ENCODE measurements at regions not wholly inside any gene's neighbourhood (a gene's known extent, or its start where the extent isn't known, plus 50 kb on each side); places are given as distances from the start of the nearest gene placed in this dataset.
A peak's percentile ranks its signal among the peaks of the same experiment; 100 is the strongest.

DNA sequence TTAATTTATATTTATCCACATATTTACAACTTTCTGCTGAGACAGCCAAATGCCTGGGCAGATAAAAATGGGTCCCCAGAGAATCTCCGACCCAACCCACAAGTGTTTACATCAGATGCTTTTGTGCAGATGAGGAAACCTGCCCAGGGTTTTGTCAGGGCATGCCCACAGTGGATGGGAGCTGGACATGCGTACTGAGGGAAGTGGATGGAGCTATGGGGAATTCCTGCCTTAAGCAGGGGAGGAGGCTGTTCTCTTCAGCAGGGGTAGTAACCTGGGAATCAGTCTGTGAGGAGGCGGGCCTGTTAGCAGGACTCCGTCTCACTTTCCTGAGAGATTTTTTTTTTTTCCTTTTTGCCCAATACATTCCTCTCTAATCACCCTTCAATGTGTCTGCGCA, 122.9 kb downstream of the RFC3 start:
- CTCF ChIA-PET: interaction anchor here (0.7 to 1.0 kb wide), 3 partner anchors 95 to 136 kb away, joined by 4 to 9 read pairs (median 5); no protein-coding TSS in a partner anchor
- Mint-ChIP-seq H3K4me3 (ENCODE audit: unreplicated experiment) (no peak overlapping the region), H3K27ac (ENCODE audit: low read depth, unreplicated experiment) (peak overlapping the region; percentile 90), H3K27me3 (ENCODE audit: insufficient read depth, unreplicated experiment) (no peaks in the 10 kb centered on the region), H3K4me1 (ENCODE audit: insufficient read depth, unreplicated experiment) (peaks cover 11% of the 10 kb centered on the region), H3K36me3 (ENCODE audit: insufficient read depth, unreplicated experiment) (no peaks in the 10 kb centered on the region), H3K9me3 (ENCODE audit: unreplicated experiment) (no peaks in the 10 kb centered on the region)
- no TSS peak for BruUV-seq (replicated peaks)
- intact Hi-C loops (cut with micrococcal nuclease): no loop called here
- peak; percentile 91 for DNase-seq (ENCODE audit: unreplicated experiment)
- POLR2A ChIA-PET: interaction anchor here (0.6 to 2.0 kb wide), 12 partner anchors 11 to 1900 kb away, joined by 3 to 15 read pairs (median 3); no protein-coding TSS in a partner anchor
- TF ChIP-seq, protein P1, sequence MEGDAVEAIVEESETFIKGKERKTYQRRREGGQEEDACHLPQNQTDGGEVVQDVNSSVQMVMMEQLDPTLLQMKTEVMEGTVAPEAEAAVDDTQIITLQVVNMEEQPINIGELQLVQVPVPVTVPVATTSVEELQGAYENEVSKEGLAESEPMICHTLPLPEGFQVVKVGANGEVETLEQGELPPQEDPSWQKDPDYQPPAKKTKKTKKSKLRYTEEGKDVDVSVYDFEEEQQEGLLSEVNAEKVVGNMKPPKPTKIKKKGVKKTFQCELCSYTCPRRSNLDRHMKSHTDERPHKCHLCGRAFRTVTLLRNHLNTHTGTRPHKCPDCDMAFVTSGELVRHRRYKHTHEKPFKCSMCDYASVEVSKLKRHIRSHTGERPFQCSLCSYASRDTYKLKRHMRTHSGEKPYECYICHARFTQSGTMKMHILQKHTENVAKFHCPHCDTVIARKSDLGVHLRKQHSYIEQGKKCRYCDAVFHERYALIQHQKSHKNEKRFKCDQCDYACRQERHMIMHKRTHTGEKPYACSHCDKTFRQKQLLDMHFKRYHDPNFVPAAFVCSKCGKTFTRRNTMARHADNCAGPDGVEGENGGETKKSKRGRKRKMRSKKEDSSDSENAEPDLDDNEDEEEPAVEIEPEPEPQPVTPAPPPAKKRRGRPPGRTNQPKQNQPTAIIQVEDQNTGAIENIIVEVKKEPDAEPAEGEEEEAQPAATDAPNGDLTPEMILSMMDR (IDR thresholded peaks at IDR 0.05; ENCODE audit: unreplicated experiment): no peak

DNA sequence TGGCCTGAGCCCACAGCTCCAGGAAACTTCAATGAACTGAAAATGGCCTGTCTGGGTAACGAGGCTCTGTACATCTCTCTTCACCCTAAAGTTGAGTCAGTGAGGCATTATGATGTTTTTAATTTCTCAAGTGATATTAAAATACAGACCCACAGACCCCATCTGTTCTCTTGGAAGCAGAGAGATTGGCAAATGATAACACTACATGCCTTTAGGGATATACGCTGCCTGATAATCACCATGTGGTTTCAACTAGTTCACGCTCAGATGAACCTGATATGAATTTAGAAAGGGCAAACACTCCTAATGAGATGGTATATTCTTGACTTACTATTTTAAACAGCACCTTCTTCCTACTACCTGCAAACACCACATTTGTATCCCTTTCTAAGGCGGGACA, 127.5 kb downstream of the RFC3 start:
- intact Hi-C loops (cut with micrococcal nuclease): no loop called here
- no TSS peak for BruUV-seq (replicated peaks)
- no peaks in the 10 kb centered on the region for H3K36me3 Mint-ChIP-seq (ENCODE audit: insufficient read depth, unreplicated experiment)
- no peaks in the 10 kb centered on the region for H3K27me3 Mint-ChIP-seq (ENCODE audit: insufficient read depth, unreplicated experiment)
- ChIA-PET CTCF (no interaction called here), POLR2A (interaction anchor here (1.1 kb wide), 1 partner anchor 10 kb away, joined by 3 read pairs; no protein-coding TSS in a partner anchor)
- no peak overlapping the region for H3K27ac Mint-ChIP-seq (ENCODE audit: low read depth, unreplicated experiment)
- no peak for DNase-seq (ENCODE audit: unreplicated experiment)
- H3K9me3 Mint-ChIP-seq (ENCODE audit: unreplicated experiment): peaks cover 8% of the 10 kb centered on the region
- H3K4me3 Mint-ChIP-seq (ENCODE audit: unreplicated experiment): no peak overlapping the region
- TF ChIP-seq, protein P1 (IDR thresholded peaks at IDR 0.05; ENCODE audit: unreplicated experiment): no peak
- H3K4me1 Mint-ChIP-seq (ENCODE audit: insufficient read depth, unreplicated experiment): peaks cover 9% of the 10 kb centered on the region

DNA sequence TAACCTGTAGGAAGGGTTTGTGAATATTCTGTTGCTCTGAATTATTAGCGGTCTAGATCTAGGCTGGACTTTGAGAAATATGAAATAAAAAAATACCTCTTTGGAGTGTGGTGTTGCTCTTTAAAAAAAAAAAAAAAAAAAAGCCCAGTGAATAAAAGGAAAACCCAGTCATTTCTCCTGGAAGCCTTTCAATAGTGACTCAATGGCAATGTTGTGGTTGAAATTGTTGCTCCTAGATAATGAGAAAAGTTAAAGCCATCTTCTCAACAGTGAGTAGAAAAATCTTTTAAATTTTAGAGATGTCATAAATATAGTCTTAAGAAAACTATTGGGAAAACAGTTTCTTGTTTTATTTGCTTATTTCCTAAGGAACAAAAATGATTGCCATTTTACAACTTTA, 135.3 kb downstream of the RFC3 start:
- DNase-seq (ENCODE audit: unreplicated experiment): peak; percentile 24
- no peaks in the 10 kb centered on the region for H3K4me1 Mint-ChIP-seq (ENCODE audit: insufficient read depth, unreplicated experiment)
- H3K27ac Mint-ChIP-seq (ENCODE audit: low read depth, unreplicated experiment): no peak overlapping the region
- POLR2A ChIA-PET: interaction anchor here (3.6 kb wide), 1 partner anchor 12 kb away, joined by 15 read pairs; no protein-coding TSS in a partner anchor
- TF ChIP-seq, protein P1 (IDR thresholded peaks at IDR 0.05; ENCODE audit: unreplicated experiment): no peak
- CTCF ChIA-PET: no interaction called here
- H3K27me3 Mint-ChIP-seq (ENCODE audit: insufficient read depth, unreplicated experiment): no peaks in the 10 kb centered on the region
- H3K9me3 Mint-ChIP-seq (ENCODE audit: unreplicated experiment): no peaks in the 10 kb centered on the region
- H3K4me3 Mint-ChIP-seq (ENCODE audit: unreplicated experiment): no peak overlapping the region
- no peaks in the 10 kb centered on the region for H3K36me3 Mint-ChIP-seq (ENCODE audit: insufficient read depth, unreplicated experiment)
- intact Hi-C loops (cut with micrococcal nuclease): no loop called here
- no TSS peak for BruUV-seq (replicated peaks)

DNA sequence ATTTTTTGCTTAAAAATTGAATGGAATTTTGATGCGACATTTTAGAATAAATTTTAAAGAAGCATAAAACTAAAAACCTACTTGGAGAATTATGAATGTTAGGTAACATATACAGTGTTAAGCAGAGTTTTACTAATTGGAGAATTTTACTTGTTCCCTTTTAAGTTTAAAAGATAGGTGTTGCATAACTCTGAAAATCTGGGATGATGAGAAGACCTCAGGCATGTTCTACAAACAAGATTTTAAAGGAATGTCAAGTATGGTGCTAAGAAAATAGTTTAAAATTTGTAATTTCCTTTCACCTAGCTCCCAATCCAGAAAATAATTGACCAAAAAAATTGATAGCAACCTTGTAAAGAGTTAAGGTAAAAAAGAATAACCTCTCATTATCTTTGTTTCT, 135.8 kb downstream of the RFC3 start:
- POLR2A ChIA-PET: interaction anchor here (3.6 kb wide), 1 partner anchor 12 kb away, joined by 15 read pairs; no protein-coding TSS in a partner anchor
- Mint-ChIP-seq H3K27ac (ENCODE audit: low read depth, unreplicated experiment) (no peak overlapping the region), H3K4me3 (ENCODE audit: unreplicated experiment) (no peak overlapping the region), H3K4me1 (ENCODE audit: insufficient read depth, unreplicated experiment) (no peaks in the 10 kb centered on the region), H3K27me3 (ENCODE audit: insufficient read depth, unreplicated experiment) (no peaks in the 10 kb centered on the region), H3K9me3 (ENCODE audit: unreplicated experiment) (no peaks in the 10 kb centered on the region), H3K36me3 (ENCODE audit: insufficient read depth, unreplicated experiment) (no peaks in the 10 kb centered on the region)
- TF ChIP-seq, protein P1 (IDR thresholded peaks at IDR 0.05; ENCODE audit: unreplicated experiment): no peak
- no peak for DNase-seq (ENCODE audit: unreplicated experiment)
- CTCF ChIA-PET: interaction anchor here (1.4 kb wide), 1 partner anchor 124 kb away, joined by 3 read pairs; no protein-coding TSS in a partner anchor
- intact Hi-C loops (cut with micrococcal nuclease): no loop called here
- no TSS peak for BruUV-seq (replicated peaks)

All from MCF 10A (cell line).